WTC11 (cell line): ENCODE measurements at regions not wholly inside any gene's neighbourhood (a gene's known extent, or its start where the extent isn't known, plus 50 kb on each side); places are given as distances from the start of the nearest gene placed in this dataset.

Experiments used
- ATAC-seq: fragments of 200-7000 bp; cut with Tn5 transposase; 2 replicates; pipeline ENCODE4 v1.10.0; 2021; ENCODE audit warnings: mild to moderate bottlenecking, moderate library complexity
- CTCF ChIA-PET: fragments of 300-600 bp; sonication (Branson Sonifier 250); formaldehyde crosslinking; loops from one replicate; lab custom pipeline; 2021; ENCODE audit warnings: antibody characterized with exemption; lab: Charles Lee
- POLR2A ChIA-PET: fragments of 350-600 bp; sonication (Branson Sonifier 250); formaldehyde crosslinking; loops from one replicate; lab custom pipeline; 2021; ENCODE audit warnings: antibody characterized with exemption; lab: Charles Lee
- DNase-seq: peaks from one replicate; pipeline ENCODE4 v3.0.0; 2021; ENCODE audit warnings: low spot score
- H3K27ac Mint-ChIP-seq: 2 replicates; pipeline ENCODE4 v1.8.0; 2021; ENCODE audit warnings: mixed read lengths
- H3K27me3 Mint-ChIP-seq: 2 replicates; pipeline ENCODE4 v1.8.0; 2021; ENCODE audit warnings: low read depth, mild to moderate bottlenecking, moderate library complexity, mixed read lengths
- H3K36me3 Mint-ChIP-seq: 2 replicates; pipeline ENCODE4 v1.8.0; 2021; ENCODE audit warnings: mixed read lengths
- H3K4me1 Mint-ChIP-seq: 2 replicates; pipeline ENCODE4 v1.8.0; 2022; ENCODE audit warnings: mixed read lengths
- H3K4me3 Mint-ChIP-seq: 2 replicates; pipeline ENCODE4 v1.8.0; 2021; ENCODE audit warnings: mild to moderate bottlenecking, moderate library complexity, mixed read lengths
- H3K9me3 Mint-ChIP-seq: 2 replicates; pipeline ENCODE4 v1.8.0; 2021; ENCODE audit warnings: mixed read lengths
- EMX1 ChIP-seq: fragments of 250-450 bp; sonication (Bioruptor Pico); IDR thresholded peaks from 2 replicates; pipeline ENCODE4 v1.8.0; 2021; ENCODE audit warnings: mild to moderate bottlenecking
- ESRRA ChIP-seq: sonication (generic); formaldehyde crosslinking; IDR thresholded peaks from 2 replicates; pipeline ENCODE4 v1.8.1; 2022; ENCODE audit warnings: mild to moderate bottlenecking, missing genetic modification reagents, borderline replicate concordance
- FOXK1 ChIP-seq: sonication (generic); formaldehyde crosslinking; IDR thresholded peaks from 2 replicates; pipeline ENCODE4 v1.8.0; 2022; ENCODE audit warnings: mild to moderate bottlenecking, moderate library complexity, missing genetic modification reagents
- FOXP1 ChIP-seq: sonication (generic); formaldehyde crosslinking; IDR thresholded peaks from 2 replicates; pipeline ENCODE4 v1.8.0; 2022; ENCODE audit warnings: missing genetic modification reagents, mild to moderate bottlenecking, moderate library complexity, borderline replicate concordance
- GRHL2 ChIP-seq: fragments of 250-450 bp; sonication (Bioruptor Pico); IDR thresholded peaks from 2 replicates; pipeline ENCODE4 v1.8.0; 2022; ENCODE audit warnings: mild to moderate bottlenecking, moderate library complexity; ENCODE audit not compliant: insufficient replicate concordance, severe bottlenecking
- MYBL2 ChIP-seq: sonication (generic); formaldehyde crosslinking; IDR thresholded peaks from 2 replicates; pipeline ENCODE4 v1.8.1; 2023; ENCODE audit warnings: mild to moderate bottlenecking, moderate library complexity, missing genetic modification reagents
- NR2C2 ChIP-seq: sonication (generic); formaldehyde crosslinking; IDR thresholded peaks from 2 replicates; pipeline ENCODE4 v1.8.0; 2022; ENCODE audit warnings: mild to moderate bottlenecking, missing genetic modification reagents
- OVOL2 ChIP-seq: fragments of 250-450 bp; sonication (Bioruptor Pico); IDR thresholded peaks from 2 replicates; pipeline ENCODE4 v1.9.0; 2021; ENCODE audit warnings: mild to moderate bottlenecking, borderline replicate concordance
- PRRX2 ChIP-seq: fragments of 250-450 bp; sonication (Bioruptor Pico); IDR thresholded peaks from 2 replicates; pipeline ENCODE4 v1.8.0; 2021; ENCODE audit warnings: mild to moderate bottlenecking
- RORB ChIP-seq: fragments of 250-450 bp; sonication (Bioruptor Pico); IDR thresholded peaks from 2 replicates; pipeline ENCODE4 v1.9.0; 2021; ENCODE audit warnings: mild to moderate bottlenecking
- SOX15 ChIP-seq: fragments of 250-450 bp; sonication (Bioruptor Pico); IDR thresholded peaks from 2 replicates; pipeline ENCODE4 v1.9.0; 2021; ENCODE audit warnings: mild to moderate bottlenecking
- SP1 ChIP-seq: sonication (generic); formaldehyde crosslinking; conservative IDR thresholded peaks from 2 replicates; pipeline ENCODE4 v1.8.1; 2022; ENCODE audit warnings: missing genetic modification reagents
- TP53 ChIP-seq: sonication (generic); formaldehyde crosslinking; IDR thresholded peaks from 2 replicates; pipeline ENCODE4 v1.8.1; 2023; ENCODE audit warnings: mild to moderate bottlenecking, missing genetic modification reagents
- ZNF232 ChIP-seq: sonication (generic); formaldehyde crosslinking; IDR thresholded peaks from 2 replicates; pipeline ENCODE4 v1.8.0; 2022; ENCODE audit warnings: mild to moderate bottlenecking, missing genetic modification reagents
- ZNF423 ChIP-seq: fragments of 250-450 bp; sonication (Bioruptor Pico); IDR thresholded peaks from 2 replicates; pipeline ENCODE4 v2.1.2; 2022; ENCODE audit warnings: mild to moderate bottlenecking, moderate library complexity
- TF ChIP-seq, protein P1 (sequence below): sonication (generic); formaldehyde crosslinking; IDR thresholded peaks from 2 replicates; pipeline ENCODE4 v1.8.1; 2023; ENCODE audit warnings: mild to moderate bottlenecking, missing genetic modification reagents
- TF ChIP-seq, protein P2 (sequence below): fragments of 250-450 bp; sonication (Bioruptor Pico); IDR thresholded peaks from 2 replicates; pipeline ENCODE4 v1.9.0; 2021; ENCODE audit warnings: moderate library complexity, mild to moderate bottlenecking, inconsistent platforms, borderline replicate concordance
- TF ChIP-seq, protein P3 (sequence below): fragments of 250-450 bp; sonication (Bioruptor Pico); IDR thresholded peaks from 2 replicates; pipeline ENCODE4 v1.9.0; 2021; ENCODE audit warnings: mild to moderate bottlenecking, borderline replicate concordance
- TF ChIP-seq, protein P4 (sequence below): fragments of 250-450 bp; sonication (Bioruptor Pico); IDR thresholded peaks from 2 replicates; pipeline ENCODE4 v1.8.0; 2021; ENCODE audit warnings: mild to moderate bottlenecking
- TF ChIP-seq, protein P5 (sequence below): sonication (generic); formaldehyde crosslinking; IDR thresholded peaks from 2 replicates; pipeline ENCODE4 v1.8.1; 2023; ENCODE audit warnings: mild to moderate bottlenecking, missing genetic modification reagents

DNA sequence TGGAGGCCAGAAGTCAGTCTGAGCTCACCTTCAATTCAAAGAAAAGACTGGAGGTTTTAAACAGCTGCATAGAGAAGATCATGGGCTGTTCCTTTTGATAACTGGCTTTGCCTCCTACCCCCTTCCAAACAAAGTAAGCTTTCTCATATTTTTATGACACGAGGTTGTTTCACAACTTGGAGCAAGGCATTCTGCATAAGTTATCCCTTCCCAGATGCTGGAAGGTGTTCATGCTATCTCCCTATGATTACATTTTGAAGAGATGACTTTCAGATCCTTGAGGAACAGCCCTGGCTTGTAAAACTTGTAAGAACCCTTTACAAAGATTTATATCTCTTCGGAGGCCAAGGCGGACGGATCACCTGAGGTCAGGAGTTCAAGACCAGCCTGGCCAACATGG, 571.9 kb upstream of the FTMT start:
- Mint-ChIP-seq H3K4me1 (peaks cover 4% of the 10 kb centered on the region; the same call in 1 of the 2 replicates), H3K36me3 (no peaks in the 10 kb centered on the region), H3K27me3 (no peaks in the 10 kb centered on the region), H3K4me3 (no peak overlapping the region), H3K27ac (no peak overlapping the region), H3K9me3 (peaks cover 12% of the 10 kb centered on the region)
- ATAC-seq (no peak), DNase-seq (no peak)
- ChIA-PET CTCF (no interaction called here), POLR2A (interaction anchor here (0.7 kb wide), 1 partner anchor 63 kb away, joined by 3 read pairs; no protein-coding TSS in a partner anchor)
- TF ChIP-seq FOXK1 (no peak), ZNF423 (CRISPR knock-in tag) (no peak), OVOL2 (CRISPR knock-in tag) (no peak), ESRRA (no peak), SP1 (no peak), GRHL2 (CRISPR knock-in tag) (no peak)
- TF ChIP-seq, protein P1, sequence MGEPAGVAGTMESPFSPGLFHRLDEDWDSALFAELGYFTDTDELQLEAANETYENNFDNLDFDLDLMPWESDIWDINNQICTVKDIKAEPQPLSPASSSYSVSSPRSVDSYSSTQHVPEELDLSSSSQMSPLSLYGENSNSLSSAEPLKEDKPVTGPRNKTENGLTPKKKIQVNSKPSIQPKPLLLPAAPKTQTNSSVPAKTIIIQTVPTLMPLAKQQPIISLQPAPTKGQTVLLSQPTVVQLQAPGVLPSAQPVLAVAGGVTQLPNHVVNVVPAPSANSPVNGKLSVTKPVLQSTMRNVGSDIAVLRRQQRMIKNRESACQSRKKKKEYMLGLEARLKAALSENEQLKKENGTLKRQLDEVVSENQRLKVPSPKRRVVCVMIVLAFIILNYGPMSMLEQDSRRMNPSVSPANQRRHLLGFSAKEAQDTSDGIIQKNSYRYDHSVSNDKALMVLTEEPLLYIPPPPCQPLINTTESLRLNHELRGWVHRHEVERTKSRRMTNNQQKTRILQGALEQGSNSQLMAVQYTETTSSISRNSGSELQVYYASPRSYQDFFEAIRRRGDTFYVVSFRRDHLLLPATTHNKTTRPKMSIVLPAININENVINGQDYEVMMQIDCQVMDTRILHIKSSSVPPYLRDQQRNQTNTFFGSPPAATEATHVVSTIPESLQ (CRISPR knock-in tag), result no peak
- TF ChIP-seq, protein P2, sequence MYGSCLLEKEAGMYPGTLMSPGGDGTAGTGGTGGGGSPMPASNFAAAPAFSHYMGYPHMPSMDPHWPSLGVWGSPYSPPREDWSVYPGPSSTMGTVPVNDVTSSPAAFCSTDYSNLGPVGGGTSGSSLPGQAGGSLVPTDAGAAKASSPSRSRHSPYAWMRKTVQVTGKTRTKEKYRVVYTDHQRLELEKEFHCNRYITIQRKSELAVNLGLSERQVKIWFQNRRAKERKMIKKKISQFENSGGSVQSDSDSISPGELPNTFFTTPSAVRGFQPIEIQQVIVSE (CRISPR knock-in tag), result no peak

DNA sequence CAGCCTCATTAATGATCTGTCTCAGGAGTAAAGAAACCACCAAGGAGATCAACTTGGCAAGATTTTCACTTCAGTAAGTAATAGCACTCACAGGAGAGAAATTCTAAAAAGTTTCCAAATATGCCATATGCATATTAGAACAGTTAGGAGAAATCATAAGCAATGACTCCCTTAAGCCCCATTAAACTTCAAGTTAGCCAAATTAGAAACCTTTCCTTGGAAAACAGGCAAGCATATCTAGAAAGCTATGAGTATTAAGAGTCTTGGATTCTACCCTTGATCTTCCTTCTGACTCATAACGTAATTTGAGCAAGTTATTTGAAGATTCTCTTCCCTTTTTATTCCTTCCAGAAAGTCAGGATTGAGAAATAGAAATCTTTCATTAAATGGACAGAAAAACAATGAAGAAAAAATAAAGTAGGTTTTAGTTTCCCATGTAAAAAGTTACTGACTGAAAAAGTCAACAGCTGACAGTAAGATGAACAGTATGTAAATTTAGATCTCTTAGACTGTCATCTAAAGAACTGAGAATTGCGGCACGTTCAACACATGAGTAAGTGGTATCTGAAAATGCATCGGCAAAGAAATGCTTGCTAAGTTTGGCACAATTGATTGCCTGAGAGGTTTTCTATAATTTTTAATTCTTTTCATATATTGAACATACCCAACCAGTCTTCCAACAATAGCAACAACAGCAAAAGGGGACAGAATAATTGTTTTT, 565.7 kb upstream of the FTMT start:
- no peak for ATAC-seq
- DNase-seq, result no peak
- H3K9me3 Mint-ChIP-seq, result peaks cover 7% of the 10 kb centered on the region; the same call in 1 of the 2 replicates

DNA sequence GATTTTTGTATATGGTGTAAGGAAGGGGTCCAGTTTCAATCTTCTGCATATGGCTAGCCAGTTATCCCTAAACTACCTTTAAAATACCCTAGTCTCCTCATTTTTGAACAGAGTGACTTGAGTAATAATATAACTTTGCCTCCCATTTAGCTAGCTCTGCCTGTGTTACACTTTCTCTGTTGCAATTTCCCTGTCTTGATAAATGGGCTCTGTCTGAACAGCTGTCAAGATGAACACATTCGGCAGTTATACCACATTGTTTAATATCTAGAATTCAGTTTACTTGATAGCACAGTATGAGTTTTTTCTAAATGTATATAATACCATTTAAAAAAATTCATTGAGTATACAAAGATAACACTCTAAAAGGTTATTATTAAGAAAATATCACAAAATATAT, 562.9 kb upstream of the FTMT start:
- Mint-ChIP-seq H3K4me3 (no peak overlapping the region), H3K4me1 (peaks cover 4% of the 10 kb centered on the region; the same call in 1 of the 2 replicates), H3K36me3 (no peaks in the 10 kb centered on the region), H3K27ac (no peak overlapping the region), H3K9me3 (peaks cover 2% of the 10 kb centered on the region; the same call in 1 of the 2 replicates), H3K27me3 (no peaks in the 10 kb centered on the region)
- CTCF ChIA-PET, result no interaction called here
- DNase-seq, result no peak
- POLR2A ChIA-PET, result no interaction called here
- ATAC-seq, result no peak
- TF ChIP-seq SOX15 (CRISPR knock-in tag) (no peak), NR2C2 (CRISPR knock-in tag) (no peak), TP53 (no peak), OVOL2 (CRISPR knock-in tag) (no peak), ZNF232 (CRISPR knock-in tag) (no peak), MYBL2 (CRISPR knock-in tag) (no peak), SP1 (no peak)
- TF ChIP-seq, protein P3, sequence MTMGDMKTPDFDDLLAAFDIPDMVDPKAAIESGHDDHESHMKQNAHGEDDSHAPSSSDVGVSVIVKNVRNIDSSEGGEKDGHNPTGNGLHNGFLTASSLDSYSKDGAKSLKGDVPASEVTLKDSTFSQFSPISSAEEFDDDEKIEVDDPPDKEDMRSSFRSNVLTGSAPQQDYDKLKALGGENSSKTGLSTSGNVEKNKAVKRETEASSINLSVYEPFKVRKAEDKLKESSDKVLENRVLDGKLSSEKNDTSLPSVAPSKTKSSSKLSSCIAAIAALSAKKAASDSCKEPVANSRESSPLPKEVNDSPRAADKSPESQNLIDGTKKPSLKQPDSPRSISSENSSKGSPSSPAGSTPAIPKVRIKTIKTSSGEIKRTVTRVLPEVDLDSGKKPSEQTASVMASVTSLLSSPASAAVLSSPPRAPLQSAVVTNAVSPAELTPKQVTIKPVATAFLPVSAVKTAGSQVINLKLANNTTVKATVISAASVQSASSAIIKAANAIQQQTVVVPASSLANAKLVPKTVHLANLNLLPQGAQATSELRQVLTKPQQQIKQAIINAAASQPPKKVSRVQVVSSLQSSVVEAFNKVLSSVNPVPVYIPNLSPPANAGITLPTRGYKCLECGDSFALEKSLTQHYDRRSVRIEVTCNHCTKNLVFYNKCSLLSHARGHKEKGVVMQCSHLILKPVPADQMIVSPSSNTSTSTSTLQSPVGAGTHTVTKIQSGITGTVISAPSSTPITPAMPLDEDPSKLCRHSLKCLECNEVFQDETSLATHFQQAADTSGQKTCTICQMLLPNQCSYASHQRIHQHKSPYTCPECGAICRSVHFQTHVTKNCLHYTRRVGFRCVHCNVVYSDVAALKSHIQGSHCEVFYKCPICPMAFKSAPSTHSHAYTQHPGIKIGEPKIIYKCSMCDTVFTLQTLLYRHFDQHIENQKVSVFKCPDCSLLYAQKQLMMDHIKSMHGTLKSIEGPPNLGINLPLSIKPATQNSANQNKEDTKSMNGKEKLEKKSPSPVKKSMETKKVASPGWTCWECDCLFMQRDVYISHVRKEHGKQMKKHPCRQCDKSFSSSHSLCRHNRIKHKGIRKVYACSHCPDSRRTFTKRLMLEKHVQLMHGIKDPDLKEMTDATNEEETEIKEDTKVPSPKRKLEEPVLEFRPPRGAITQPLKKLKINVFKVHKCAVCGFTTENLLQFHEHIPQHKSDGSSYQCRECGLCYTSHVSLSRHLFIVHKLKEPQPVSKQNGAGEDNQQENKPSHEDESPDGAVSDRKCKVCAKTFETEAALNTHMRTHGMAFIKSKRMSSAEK (CRISPR knock-in tag), result no peak

More for the DNA sequence above, 565.7 kb upstream of the FTMT start:
- no peaks in the 10 kb centered on the region for H3K27me3 Mint-ChIP-seq
- no peaks in the 10 kb centered on the region for H3K36me3 Mint-ChIP-seq
- CTCF ChIA-PET, result no interaction called here
- no peak for TF ChIP-seq EMX1 (CRISPR knock-in tag)
- TF ChIP-seq MYBL2 (CRISPR knock-in tag), result no peak
- TF ChIP-seq FOXP1 (CRISPR knock-in tag), result no peak
- TF ChIP-seq PRRX2 (CRISPR knock-in tag), result no peak
- TF ChIP-seq, protein P4, sequence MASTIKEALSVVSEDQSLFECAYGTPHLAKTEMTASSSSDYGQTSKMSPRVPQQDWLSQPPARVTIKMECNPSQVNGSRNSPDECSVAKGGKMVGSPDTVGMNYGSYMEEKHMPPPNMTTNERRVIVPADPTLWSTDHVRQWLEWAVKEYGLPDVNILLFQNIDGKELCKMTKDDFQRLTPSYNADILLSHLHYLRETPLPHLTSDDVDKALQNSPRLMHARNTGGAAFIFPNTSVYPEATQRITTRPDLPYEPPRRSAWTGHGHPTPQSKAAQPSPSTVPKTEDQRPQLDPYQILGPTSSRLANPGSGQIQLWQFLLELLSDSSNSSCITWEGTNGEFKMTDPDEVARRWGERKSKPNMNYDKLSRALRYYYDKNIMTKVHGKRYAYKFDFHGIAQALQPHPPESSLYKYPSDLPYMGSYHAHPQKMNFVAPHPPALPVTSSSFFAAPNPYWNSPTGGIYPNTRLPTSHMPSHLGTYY (CRISPR knock-in tag), result no peak
- TF ChIP-seq, protein P5, sequence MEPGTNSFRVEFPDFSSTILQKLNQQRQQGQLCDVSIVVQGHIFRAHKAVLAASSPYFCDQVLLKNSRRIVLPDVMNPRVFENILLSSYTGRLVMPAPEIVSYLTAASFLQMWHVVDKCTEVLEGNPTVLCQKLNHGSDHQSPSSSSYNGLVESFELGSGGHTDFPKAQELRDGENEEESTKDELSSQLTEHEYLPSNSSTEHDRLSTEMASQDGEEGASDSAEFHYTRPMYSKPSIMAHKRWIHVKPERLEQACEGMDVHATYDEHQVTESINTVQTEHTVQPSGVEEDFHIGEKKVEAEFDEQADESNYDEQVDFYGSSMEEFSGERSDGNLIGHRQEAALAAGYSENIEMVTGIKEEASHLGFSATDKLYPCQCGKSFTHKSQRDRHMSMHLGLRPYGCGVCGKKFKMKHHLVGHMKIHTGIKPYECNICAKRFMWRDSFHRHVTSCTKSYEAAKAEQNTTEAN (CRISPR knock-in tag), result no peak
- no peak for TF ChIP-seq RORB (CRISPR knock-in tag)
- H3K4me3 Mint-ChIP-seq, result no peak overlapping the region
- POLR2A ChIA-PET, result no interaction called here
- no peak overlapping the region for H3K27ac Mint-ChIP-seq
- H3K4me1 Mint-ChIP-seq, result peaks cover 4% of the 10 kb centered on the region; the same call in 1 of the 2 replicates
